PC-9 (cell line): ENCODE measurements at regions not wholly inside any gene's neighbourhood (a gene's known extent, or its start where the extent isn't known, plus 50 kb on each side); places are given as distances from the start of the nearest gene placed in this dataset.

Experiments used
- BruUV-seq: library from RNA; stranded (reverse); fragments of 400-500 nt; replicated peaks from 2 replicates; lab custom pipeline; 2021; lab: Mats Ljungman, UMichigan
- CTCF ChIA-PET: fragments of 300-600 bp; sonication (Branson Sonifier 250); formaldehyde crosslinking; loops from one replicate; lab custom pipeline; 2022; ENCODE audit warnings: antibody characterized with exemption; lab: Charles Lee
- POLR2A ChIA-PET: fragments of 300-600 bp; sonication (Branson Sonifier 250); formaldehyde crosslinking; loops from one replicate; lab custom pipeline; 2022; ENCODE audit warnings: antibody characterized with exemption; ENCODE audit not compliant: unreplicated experiment; lab: Charles Lee
- DNase-seq, 2 experiments: peaks; one replicate each; pipeline versions ENCODE4 v3.0.0 to v3.0.0-alpha.2; 2015 to 2022; ENCODE audit warnings: mixed read lengths in 1 of 2
- H2AFZ ChIP-seq: fragments of 200-600 bp; sonication (generic); 2 replicates; pipeline ENCODE4 v1.8.1; 2017; ENCODE audit warnings: antibody characterized with exemption
- H3F3A ChIP-seq: fragments of 200-600 bp; sonication (generic); 2 replicates; pipeline ENCODE4 v1.8.1; 2017; ENCODE audit warnings: antibody characterized with exemption, mild to moderate bottlenecking, low read depth; ENCODE audit not compliant: insufficient read depth
- H3K27ac ChIP-seq: fragments of 200-600 bp; sonication (generic); 2 replicates; pipeline ENCODE4 v1.6.1; 2016; ENCODE audit warnings: mixed run types
- H3K27me3 ChIP-seq: fragments of 200-600 bp; sonication (generic); 2 replicates; pipeline ENCODE4 v1.6.1; 2016; ENCODE audit warnings: low read depth, mixed run types; ENCODE audit not compliant: insufficient read depth
- H3K36me3 ChIP-seq: fragments of 200-600 bp; sonication (generic); 2 replicates; pipeline ENCODE4 v1.6.1; 2016; ENCODE audit warnings: low read depth, mixed run types
- H3K4me1 ChIP-seq: fragments of 200-600 bp; sonication (generic); replicated peaks from 2 replicates; pipeline ENCODE4 v1.6.1; 2016; ENCODE audit warnings: mixed run types; ENCODE audit not compliant: insufficient read depth
- H3K4me2 ChIP-seq: fragments of 200-600 bp; sonication (generic); 2 replicates; pipeline ENCODE4 v1.6.1; 2017; ENCODE audit warnings: mixed run types
- H3K4me3 ChIP-seq: fragments of 200-600 bp; sonication (generic); 2 replicates; pipeline ENCODE4 v1.6.1; 2016; ENCODE audit warnings: mixed run types
- H3K79me2 ChIP-seq: fragments of 200-600 bp; sonication (generic); 2 replicates; pipeline ENCODE4 v1.6.1; 2017; ENCODE audit warnings: low read depth, mixed run types
- H3K9me2 ChIP-seq: fragments of 200-600 bp; sonication (generic); 2 replicates; pipeline ENCODE4 v1.8.1; 2017; ENCODE audit warnings: mild to moderate bottlenecking; ENCODE audit not compliant: insufficient read depth
- H3K9me3 ChIP-seq: fragments of 200-600 bp; sonication (generic); 2 replicates; pipeline ENCODE4 v1.8.1; 2016; ENCODE audit warnings: low read depth; ENCODE audit not compliant: insufficient read depth
- H4K20me1 ChIP-seq: fragments of 200-600 bp; sonication (generic); 2 replicates; pipeline ENCODE4 v1.8.1; 2017; ENCODE audit not compliant: insufficient read depth
- EZH2 ChIP-seq: fragments of 200-600 bp; sonication (generic); IDR thresholded peaks from 2 replicates; pipeline ENCODE4 v1.8.0; 2017; ENCODE audit warnings: antibody characterized with exemption, low read depth
- intact Hi-C: fragments of 100-400 bp; cut with micrococcal nuclease; formaldehyde crosslinking; loops from one replicate; pipeline ENCODE4 v1.10.0; 2022; ENCODE audit not compliant: unreplicated experiment
- TF ChIP-seq, protein P1 (sequence below): fragments of 200-600 bp; sonication (generic); conservative IDR thresholded peaks from 2 replicates; pipeline ENCODE4 v1.6.1; 2017; ENCODE audit warnings: mixed run types, antibody characterized with exemption, mild to moderate bottlenecking, moderate library complexity

DNA sequence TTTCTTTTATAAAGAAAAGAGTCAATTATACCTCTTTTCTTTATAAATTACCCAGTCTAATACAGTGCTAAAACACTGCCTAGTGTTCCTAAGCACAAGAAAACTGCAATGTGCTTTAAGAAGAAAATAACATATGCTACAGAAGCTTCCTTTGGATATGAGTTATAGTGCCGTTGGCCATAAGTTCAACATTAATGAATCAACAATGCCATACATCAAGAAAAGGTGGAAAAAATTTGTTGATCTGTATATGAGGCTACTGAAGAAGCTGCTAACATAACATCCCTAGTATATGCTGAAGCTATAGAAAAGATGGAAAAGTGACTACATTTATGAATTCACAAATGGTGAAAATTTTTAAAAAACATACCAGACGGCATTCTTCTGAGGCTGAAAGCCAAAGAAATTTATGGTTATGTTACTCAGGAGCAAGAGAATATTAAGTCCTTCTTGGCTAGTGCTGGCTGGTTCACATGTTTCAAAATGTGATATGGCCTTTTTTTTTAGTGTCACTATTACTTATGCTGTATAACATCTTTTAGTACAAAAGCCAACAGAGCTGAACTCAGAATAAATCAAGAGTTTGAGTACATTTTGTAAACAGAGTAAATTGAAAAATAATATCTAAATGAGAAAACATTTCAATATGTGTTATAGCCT, 743.2 kb upstream of the RGS18 start:
- H3K27me3 ChIP-seq: no peaks in the 10 kb centered on the region
- H3K36me3 ChIP-seq: no peaks in the 10 kb centered on the region
- H4K20me1 ChIP-seq: no peaks in the 10 kb centered on the region
- no peak overlapping the region for H3K4me3 ChIP-seq
- no peak overlapping the region for H3K27ac ChIP-seq
- H3K9me2 ChIP-seq: no peaks in the 10 kb centered on the region
- H3K4me2 ChIP-seq: no peak overlapping the region
- no peak overlapping the region for H2AFZ ChIP-seq
- DNase-seq: no peak
- no peak for TF ChIP-seq EZH2
- TF ChIP-seq, protein P1, sequence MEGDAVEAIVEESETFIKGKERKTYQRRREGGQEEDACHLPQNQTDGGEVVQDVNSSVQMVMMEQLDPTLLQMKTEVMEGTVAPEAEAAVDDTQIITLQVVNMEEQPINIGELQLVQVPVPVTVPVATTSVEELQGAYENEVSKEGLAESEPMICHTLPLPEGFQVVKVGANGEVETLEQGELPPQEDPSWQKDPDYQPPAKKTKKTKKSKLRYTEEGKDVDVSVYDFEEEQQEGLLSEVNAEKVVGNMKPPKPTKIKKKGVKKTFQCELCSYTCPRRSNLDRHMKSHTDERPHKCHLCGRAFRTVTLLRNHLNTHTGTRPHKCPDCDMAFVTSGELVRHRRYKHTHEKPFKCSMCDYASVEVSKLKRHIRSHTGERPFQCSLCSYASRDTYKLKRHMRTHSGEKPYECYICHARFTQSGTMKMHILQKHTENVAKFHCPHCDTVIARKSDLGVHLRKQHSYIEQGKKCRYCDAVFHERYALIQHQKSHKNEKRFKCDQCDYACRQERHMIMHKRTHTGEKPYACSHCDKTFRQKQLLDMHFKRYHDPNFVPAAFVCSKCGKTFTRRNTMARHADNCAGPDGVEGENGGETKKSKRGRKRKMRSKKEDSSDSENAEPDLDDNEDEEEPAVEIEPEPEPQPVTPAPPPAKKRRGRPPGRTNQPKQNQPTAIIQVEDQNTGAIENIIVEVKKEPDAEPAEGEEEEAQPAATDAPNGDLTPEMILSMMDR: no peak
- H3K9me3 ChIP-seq: no peaks in the 10 kb centered on the region
- ChIA-PET CTCF (no interaction called here), POLR2A (no interaction called here)
- intact Hi-C loops: loop anchor here (5.0 kb wide), 1 partner anchor 92 kb away; no protein-coding TSS in a partner anchor
- H3K79me2 ChIP-seq: no peaks in the 10 kb centered on the region
- BruUV-seq: no TSS peak
- no peaks in the 10 kb centered on the region for H3F3A ChIP-seq
- H3K4me1 ChIP-seq: no peaks in the 10 kb centered on the region

DNA sequence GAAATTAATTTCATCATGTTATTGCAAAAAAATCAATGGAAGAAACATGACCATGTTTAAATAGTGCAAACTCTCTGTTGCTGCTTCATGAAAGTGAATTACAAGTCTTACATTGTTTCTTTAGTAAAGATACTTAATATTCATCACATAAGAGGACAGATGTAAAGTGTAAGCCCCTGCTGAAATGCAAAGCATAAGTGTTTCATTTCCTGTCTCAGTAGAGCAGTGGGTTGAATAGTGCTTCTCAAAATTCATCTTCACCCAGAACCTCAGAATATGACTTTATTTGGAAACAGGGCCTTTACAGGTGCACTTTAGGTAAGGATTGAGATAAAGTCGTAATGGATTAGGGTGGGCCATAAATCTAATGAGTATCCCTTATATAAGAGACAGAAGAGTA, 738.4 kb upstream of the RGS18 start:
- H2AFZ ChIP-seq: peak overlapping the region; percentile 48; the same call in 1 of the 2 replicates
- TF ChIP-seq, protein P1: no peak
- no peak for TF ChIP-seq EZH2
- H3K9me2 ChIP-seq: no peaks in the 10 kb centered on the region
- no peaks in the 10 kb centered on the region for H3K79me2 ChIP-seq
- no TSS peak for BruUV-seq
- no peaks in the 10 kb centered on the region for H4K20me1 ChIP-seq
- H3K4me2 ChIP-seq: no peak overlapping the region
- intact Hi-C loops: no loop called here
- no peaks in the 10 kb centered on the region for H3K36me3 ChIP-seq
- POLR2A ChIA-PET: no interaction called here
- H3K27ac ChIP-seq: no peak overlapping the region
- H3K27me3 ChIP-seq: no peaks in the 10 kb centered on the region
- no peaks in the 10 kb centered on the region for H3K4me1 ChIP-seq
- H3K9me3 ChIP-seq: no peaks in the 10 kb centered on the region
- CTCF ChIA-PET: no interaction called here
- DNase-seq: no peak
- H3F3A ChIP-seq: no peaks in the 10 kb centered on the region
- H3K4me3 ChIP-seq: no peak overlapping the region

DNA sequence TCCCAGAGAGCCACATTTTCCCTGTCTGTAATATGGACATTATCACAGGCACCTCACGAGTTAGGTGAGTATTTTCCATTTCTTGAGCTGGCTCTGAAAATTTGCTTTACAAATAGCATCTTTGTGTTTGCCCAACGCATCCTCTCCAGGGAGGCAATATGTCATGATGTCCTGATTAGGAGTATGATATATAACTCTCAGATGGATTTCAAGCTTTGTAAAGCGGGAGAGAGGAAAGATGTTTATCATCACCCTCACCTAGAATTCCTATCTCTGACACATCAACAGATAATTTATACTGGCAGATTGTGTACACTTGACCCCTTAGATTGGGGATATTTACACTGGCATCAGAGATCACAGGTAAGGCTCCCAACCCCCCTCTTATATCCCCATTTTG, 730.7 kb upstream of the RGS18 start:
- BruUV-seq: no TSS peak

More for the DNA sequence above, 730.7 kb upstream of the RGS18 start:
- Histone ChIP-seq H3K9me3 (no peaks in the 10 kb centered on the region), H4K20me1 (no peaks in the 10 kb centered on the region), H3K9me2 (no peaks in the 10 kb centered on the region), H3K27me3 (no peaks in the 10 kb centered on the region), H3K4me3 (no peak overlapping the region), H3F3A (no peaks in the 10 kb centered on the region), H3K4me2 (no peak overlapping the region), H3K36me3 (no peaks in the 10 kb centered on the region), H3K4me1 (no peaks in the 10 kb centered on the region), H3K27ac (no peak overlapping the region), H3K79me2 (no peaks in the 10 kb centered on the region), H2AFZ (no peak overlapping the region)
- POLR2A ChIA-PET: no interaction called here
- intact Hi-C loops: no loop called here
- TF ChIP-seq, protein P1: no peak
- no peak for TF ChIP-seq EZH2
- CTCF ChIA-PET: no interaction called here
- no peak for DNase-seq
